ENCODE measurements at regions not wholly inside any gene's neighbourhood (a gene's known extent, or its start where the extent isn't known, plus 50 kb on each side); places are given as distances from the start of the nearest gene placed in this dataset.

DNA sequence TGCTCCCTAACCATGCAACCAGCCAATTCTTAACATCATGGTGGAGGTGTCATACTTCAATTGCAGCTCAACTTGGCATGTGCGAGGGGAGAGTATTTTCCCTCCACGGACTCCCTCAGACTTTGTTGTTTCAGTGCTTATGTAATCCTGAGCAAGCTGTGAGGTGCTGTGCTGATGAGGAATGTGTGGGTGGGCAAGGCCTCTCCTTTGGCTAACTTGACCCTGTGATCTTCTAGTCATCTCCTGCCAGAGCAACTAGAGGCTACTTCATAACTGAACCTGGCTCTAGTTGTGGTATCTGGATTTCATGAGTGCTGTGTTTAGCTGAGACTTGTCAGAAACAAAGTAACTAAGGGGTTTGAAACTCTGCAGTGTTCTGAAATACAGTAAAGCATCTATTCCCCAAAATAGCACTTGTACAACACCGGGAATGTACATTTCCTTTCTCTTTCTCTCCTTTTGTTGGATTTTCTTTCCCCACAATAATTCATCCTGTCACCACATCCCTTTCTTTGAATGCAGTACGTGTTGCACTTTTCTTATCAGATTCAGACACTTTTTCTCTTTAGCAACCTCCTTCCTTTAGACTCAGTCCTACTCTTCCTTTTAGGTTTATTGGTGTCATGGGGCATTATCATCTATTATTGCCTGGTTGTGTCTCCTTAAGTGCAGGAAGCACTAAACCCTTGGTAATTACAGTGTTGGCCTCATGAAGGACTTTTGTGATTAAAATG lies 415.2 kb upstream of the NR3C2 start:
- TF ChIP-seq NRF1 (IDR thresholded peaks at IDR 0.05; ENCODE audit: low read depth, low read length) (no peak), SMC3 (IDR thresholded peaks at IDR 0.05; ENCODE audit: low read depth, low read length) (no peak), JUND (IDR thresholded peaks at IDR 0.05) (no peak), TEAD4 (IDR thresholded peaks at IDR 0.05; ENCODE audit: borderline replicate concordance, insufficient read depth) (no peak), EP300 (IDR thresholded peaks at IDR 0.05; ENCODE audit: borderline replicate concordance in 1 of 2, low read depth in 1 of 2, low read length in 1 of 2) (no peak), FOXM1 (IDR thresholded peaks at IDR 0.05; ENCODE audit: low read depth) (no peak)
- TF ChIP-seq, protein P1, sequence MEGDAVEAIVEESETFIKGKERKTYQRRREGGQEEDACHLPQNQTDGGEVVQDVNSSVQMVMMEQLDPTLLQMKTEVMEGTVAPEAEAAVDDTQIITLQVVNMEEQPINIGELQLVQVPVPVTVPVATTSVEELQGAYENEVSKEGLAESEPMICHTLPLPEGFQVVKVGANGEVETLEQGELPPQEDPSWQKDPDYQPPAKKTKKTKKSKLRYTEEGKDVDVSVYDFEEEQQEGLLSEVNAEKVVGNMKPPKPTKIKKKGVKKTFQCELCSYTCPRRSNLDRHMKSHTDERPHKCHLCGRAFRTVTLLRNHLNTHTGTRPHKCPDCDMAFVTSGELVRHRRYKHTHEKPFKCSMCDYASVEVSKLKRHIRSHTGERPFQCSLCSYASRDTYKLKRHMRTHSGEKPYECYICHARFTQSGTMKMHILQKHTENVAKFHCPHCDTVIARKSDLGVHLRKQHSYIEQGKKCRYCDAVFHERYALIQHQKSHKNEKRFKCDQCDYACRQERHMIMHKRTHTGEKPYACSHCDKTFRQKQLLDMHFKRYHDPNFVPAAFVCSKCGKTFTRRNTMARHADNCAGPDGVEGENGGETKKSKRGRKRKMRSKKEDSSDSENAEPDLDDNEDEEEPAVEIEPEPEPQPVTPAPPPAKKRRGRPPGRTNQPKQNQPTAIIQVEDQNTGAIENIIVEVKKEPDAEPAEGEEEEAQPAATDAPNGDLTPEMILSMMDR (IDR thresholded peaks at IDR 0.05) = no peak
- TF ChIP-seq, protein P2, sequence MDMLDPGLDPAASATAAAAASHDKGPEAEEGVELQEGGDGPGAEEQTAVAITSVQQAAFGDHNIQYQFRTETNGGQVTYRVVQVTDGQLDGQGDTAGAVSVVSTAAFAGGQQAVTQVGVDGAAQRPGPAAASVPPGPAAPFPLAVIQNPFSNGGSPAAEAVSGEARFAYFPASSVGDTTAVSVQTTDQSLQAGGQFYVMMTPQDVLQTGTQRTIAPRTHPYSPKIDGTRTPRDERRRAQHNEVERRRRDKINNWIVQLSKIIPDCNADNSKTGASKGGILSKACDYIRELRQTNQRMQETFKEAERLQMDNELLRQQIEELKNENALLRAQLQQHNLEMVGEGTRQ (IDR thresholded peaks at IDR 0.05; ENCODE audit: borderline replicate concordance, low read depth, low read length) = no peak
- TF ChIP-seq, protein P3, sequence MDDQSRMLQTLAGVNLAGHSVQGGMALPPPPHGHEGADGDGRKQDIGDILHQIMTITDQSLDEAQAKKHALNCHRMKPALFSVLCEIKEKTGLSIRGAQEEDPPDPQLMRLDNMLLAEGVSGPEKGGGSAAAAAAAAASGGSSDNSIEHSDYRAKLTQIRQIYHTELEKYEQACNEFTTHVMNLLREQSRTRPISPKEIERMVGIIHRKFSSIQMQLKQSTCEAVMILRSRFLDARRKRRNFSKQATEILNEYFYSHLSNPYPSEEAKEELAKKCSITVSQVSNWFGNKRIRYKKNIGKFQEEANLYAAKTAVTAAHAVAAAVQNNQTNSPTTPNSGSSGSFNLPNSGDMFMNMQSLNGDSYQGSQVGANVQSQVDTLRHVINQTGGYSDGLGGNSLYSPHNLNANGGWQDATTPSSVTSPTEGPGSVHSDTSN (IDR thresholded peaks at IDR 0.05) = no peak
- TF ChIP-seq, protein P4, sequence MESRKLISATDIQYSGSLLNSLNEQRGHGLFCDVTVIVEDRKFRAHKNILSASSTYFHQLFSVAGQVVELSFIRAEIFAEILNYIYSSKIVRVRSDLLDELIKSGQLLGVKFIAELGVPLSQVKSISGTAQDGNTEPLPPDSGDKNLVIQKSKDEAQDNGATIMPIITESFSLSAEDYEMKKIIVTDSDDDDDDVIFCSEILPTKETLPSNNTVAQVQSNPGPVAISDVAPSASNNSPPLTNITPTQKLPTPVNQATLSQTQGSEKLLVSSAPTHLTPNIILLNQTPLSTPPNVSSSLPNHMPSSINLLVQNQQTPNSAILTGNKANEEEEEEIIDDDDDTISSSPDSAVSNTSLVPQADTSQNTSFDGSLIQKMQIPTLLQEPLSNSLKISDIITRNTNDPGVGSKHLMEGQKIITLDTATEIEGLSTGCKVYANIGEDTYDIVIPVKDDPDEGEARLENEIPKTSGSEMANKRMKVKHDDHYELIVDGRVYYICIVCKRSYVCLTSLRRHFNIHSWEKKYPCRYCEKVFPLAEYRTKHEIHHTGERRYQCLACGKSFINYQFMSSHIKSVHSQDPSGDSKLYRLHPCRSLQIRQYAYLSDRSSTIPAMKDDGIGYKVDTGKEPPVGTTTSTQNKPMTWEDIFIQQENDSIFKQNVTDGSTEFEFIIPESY (IDR thresholded peaks at IDR 0.05; ENCODE audit: borderline replicate concordance, low read depth) = no peak

All from SK-N-SH (cell line).